ENCODE measurements at regions not wholly inside any gene's neighbourhood (a gene's known extent, or its start where the extent isn't known, plus 50 kb on each side); places are given as distances from the start of the nearest gene placed in this dataset.

- H3K4me3 ChIP-seq (ENCODE audit: low read length) = no peak overlapping the region
- no peak for DNase-seq (ENCODE audit: low read depth, low spot score)
- H3K27ac ChIP-seq (ENCODE audit: low read length) = no peak overlapping the region
- no peaks in the 10 kb centered on the region for H3K9me3 ChIP-seq (ENCODE audit: control insufficient read depth, insufficient read depth, low read length)
- WGBS (ENCODE audit: insufficient coverage, insufficient read length) = no CpG with 5 or more reads among the region's 3 CpGs
- H3K36me3 ChIP-seq (ENCODE audit: control insufficient read depth, insufficient read depth, low read length) = no peaks in the 10 kb centered on the region
- no peaks in the 10 kb centered on the region for H3K27me3 ChIP-seq (ENCODE audit: control insufficient read depth, insufficient read depth, low read length)
- H3K4me1 ChIP-seq (ENCODE audit: control insufficient read depth, insufficient read depth, low read length) = peaks cover 1% of the 10 kb centered on the region; the same call in 1 of the 2 replicates
Observed at GRCh38 chr4:14176613-14177012, 549.1 kb upstream of the BOD1L1 start.

GRCh38 chr4:14177987-14178386 lies 550.5 kb upstream of the BOD1L1 start:
- Histone ChIP-seq H3K36me3 (ENCODE audit: control insufficient read depth, insufficient read depth, low read length) (no peaks in the 10 kb centered on the region), H3K27ac (ENCODE audit: low read length) (no peak overlapping the region), H3K4me3 (ENCODE audit: low read length) (no peak overlapping the region), H3K9me3 (ENCODE audit: control insufficient read depth, insufficient read depth, low read length) (no peaks in the 10 kb centered on the region), H3K4me1 (ENCODE audit: control insufficient read depth, insufficient read depth, low read length) (peaks cover 1% of the 10 kb centered on the region; the same call in 1 of the 2 replicates), H3K27me3 (ENCODE audit: control insufficient read depth, insufficient read depth, low read length) (no peaks in the 10 kb centered on the region)
- no CpG with 5 or more reads among the region's 3 CpGs for WGBS (ENCODE audit: insufficient coverage, insufficient read length)
- DNase-seq (ENCODE audit: low read depth, low spot score) = no peak

GRCh38 chr4:14178421-14178820 lies 550.9 kb upstream of the BOD1L1 start:
- no CpG with 5 or more reads among the region's 1 CpG for WGBS (ENCODE audit: insufficient coverage, insufficient read length)
- H3K4me3 ChIP-seq (ENCODE audit: low read length) = no peak overlapping the region
- H3K9me3 ChIP-seq (ENCODE audit: control insufficient read depth, insufficient read depth, low read length) = no peaks in the 10 kb centered on the region
- no peak overlapping the region for H3K27ac ChIP-seq (ENCODE audit: low read length)
- peaks cover 1% of the 10 kb centered on the region; the same call in 1 of the 2 replicates for H3K4me1 ChIP-seq (ENCODE audit: control insufficient read depth, insufficient read depth, low read length)
- no peaks in the 10 kb centered on the region for H3K27me3 ChIP-seq (ENCODE audit: control insufficient read depth, insufficient read depth, low read length)
- no peak for DNase-seq (ENCODE audit: low read depth, low spot score)
- H3K36me3 ChIP-seq (ENCODE audit: control insufficient read depth, insufficient read depth, low read length) = no peaks in the 10 kb centered on the region

GRCh38 chr4:14180166-14180565 lies 552.6 kb upstream of the BOD1L1 start:
- no CpG with 5 or more reads among the region's 2 CpGs for WGBS (ENCODE audit: insufficient coverage, insufficient read length)
- H3K27ac ChIP-seq (ENCODE audit: low read length) = no peak overlapping the region
- H3K27me3 ChIP-seq (ENCODE audit: control insufficient read depth, insufficient read depth, low read length) = no peaks in the 10 kb centered on the region
- no peak overlapping the region for H3K4me3 ChIP-seq (ENCODE audit: low read length)
- H3K4me1 ChIP-seq (ENCODE audit: control insufficient read depth, insufficient read depth, low read length) = peaks cover 3% of the 10 kb centered on the region; the same call in 1 of the 2 replicates
- DNase-seq (ENCODE audit: low read depth, low spot score) = no peak
- H3K36me3 ChIP-seq (ENCODE audit: control insufficient read depth, insufficient read depth, low read length) = no peaks in the 10 kb centered on the region
- H3K9me3 ChIP-seq (ENCODE audit: control insufficient read depth, insufficient read depth, low read length) = no peaks in the 10 kb centered on the region

GRCh38 chr4:14180983-14181601 lies 553.6 kb upstream of the BOD1L1 start:
- no peak for DNase-seq (ENCODE audit: low read depth, low spot score)
- Histone ChIP-seq H3K27me3 (ENCODE audit: control insufficient read depth, insufficient read depth, low read length) (no peaks in the 10 kb centered on the region), H3K4me1 (ENCODE audit: control insufficient read depth, insufficient read depth, low read length) (peaks cover 3% of the 10 kb centered on the region; the same call in 1 of the 2 replicates), H3K4me3 (ENCODE audit: low read length) (no peak overlapping the region), H3K36me3 (ENCODE audit: control insufficient read depth, insufficient read depth, low read length) (no peaks in the 10 kb centered on the region), H3K27ac (ENCODE audit: low read length) (no peak overlapping the region), H3K9me3 (ENCODE audit: control insufficient read depth, insufficient read depth, low read length) (no peaks in the 10 kb centered on the region)
- no CpG with 5 or more reads among the region's 6 CpGs for WGBS (ENCODE audit: insufficient coverage, insufficient read length)

GRCh38 chr4:14182148-14182547 lies 554.6 kb upstream of the BOD1L1 start:
- H3K9me3 ChIP-seq (ENCODE audit: control insufficient read depth, insufficient read depth, low read length) = no peaks in the 10 kb centered on the region
- H3K4me1 ChIP-seq (ENCODE audit: control insufficient read depth, insufficient read depth, low read length) = peaks cover 3% of the 10 kb centered on the region; the same call in 1 of the 2 replicates
- no peak overlapping the region for H3K27ac ChIP-seq (ENCODE audit: low read length)
- no peak for DNase-seq (ENCODE audit: low read depth, low spot score)
- H3K4me3 ChIP-seq (ENCODE audit: low read length) = no peak overlapping the region
- WGBS (ENCODE audit: insufficient coverage, insufficient read length) = no CpG with 5 or more reads among the region's 6 CpGs
- no peaks in the 10 kb centered on the region for H3K36me3 ChIP-seq (ENCODE audit: control insufficient read depth, insufficient read depth, low read length)
- H3K27me3 ChIP-seq (ENCODE audit: control insufficient read depth, insufficient read depth, low read length) = no peaks in the 10 kb centered on the region

- H3K36me3 ChIP-seq (ENCODE audit: control insufficient read depth, insufficient read depth, low read length) = no peaks in the 10 kb centered on the region
- H3K4me3 ChIP-seq (ENCODE audit: low read length) = no peak overlapping the region
- no peak overlapping the region for H3K27ac ChIP-seq (ENCODE audit: low read length)
- DNase-seq (ENCODE audit: low read depth, low spot score) = no peak
- no peaks in the 10 kb centered on the region for H3K9me3 ChIP-seq (ENCODE audit: control insufficient read depth, insufficient read depth, low read length)
- H3K4me1 ChIP-seq (ENCODE audit: control insufficient read depth, insufficient read depth, low read length) = 0 out of 2 replicates have a peak, but pooled peaks cover 2% of the 10 kb centered on the region
- H3K27me3 ChIP-seq (ENCODE audit: control insufficient read depth, insufficient read depth, low read length) = no peaks in the 10 kb centered on the region
- WGBS (ENCODE audit: insufficient coverage, insufficient read length) = no CpG with 5 or more reads among the region's 3 CpGs
Observed at GRCh38 chr4:14184265-14184664, 556.7 kb upstream of the BOD1L1 start.

- DNase-seq (ENCODE audit: low read depth, low spot score) = no peak
- H3K36me3 ChIP-seq (ENCODE audit: control insufficient read depth, insufficient read depth, low read length) = no peaks in the 10 kb centered on the region
- H3K4me1 ChIP-seq (ENCODE audit: control insufficient read depth, insufficient read depth, low read length) = 0 out of 2 replicates have a peak, but pooled peaks cover 2% of the 10 kb centered on the region
- H3K9me3 ChIP-seq (ENCODE audit: control insufficient read depth, insufficient read depth, low read length) = no peaks in the 10 kb centered on the region
- no peak overlapping the region for H3K4me3 ChIP-seq (ENCODE audit: low read length)
- no CpG with 5 or more reads among the region's 2 CpGs for WGBS (ENCODE audit: insufficient coverage, insufficient read length)
- no peak overlapping the region for H3K27ac ChIP-seq (ENCODE audit: low read length)
- no peaks in the 10 kb centered on the region for H3K27me3 ChIP-seq (ENCODE audit: control insufficient read depth, insufficient read depth, low read length)
Observed at GRCh38 chr4:14184767-14185166, 557.2 kb upstream of the BOD1L1 start.

- Histone ChIP-seq H3K36me3 (ENCODE audit: control insufficient read depth, insufficient read depth, low read length) (no peaks in the 10 kb centered on the region), H3K4me3 (ENCODE audit: low read length) (no peak overlapping the region), H3K27ac (ENCODE audit: low read length) (no peak overlapping the region), H3K4me1 (ENCODE audit: control insufficient read depth, insufficient read depth, low read length) (0 out of 2 replicates have a peak, but pooled peaks cover 2% of the 10 kb centered on the region), H3K27me3 (ENCODE audit: control insufficient read depth, insufficient read depth, low read length) (no peaks in the 10 kb centered on the region), H3K9me3 (ENCODE audit: control insufficient read depth, insufficient read depth, low read length) (no peaks in the 10 kb centered on the region)
- DNase-seq (ENCODE audit: low read depth, low spot score) = no peak
Observed at GRCh38 chr4:14188214-14188613, 560.7 kb upstream of the BOD1L1 start.

- no peak for DNase-seq (ENCODE audit: low read depth, low spot score)
- Histone ChIP-seq H3K36me3 (ENCODE audit: control insufficient read depth, insufficient read depth, low read length) (no peaks in the 10 kb centered on the region), H3K27ac (ENCODE audit: low read length) (no peak overlapping the region), H3K27me3 (ENCODE audit: control insufficient read depth, insufficient read depth, low read length) (no peaks in the 10 kb centered on the region), H3K9me3 (ENCODE audit: control insufficient read depth, insufficient read depth, low read length) (no peaks in the 10 kb centered on the region), H3K4me1 (ENCODE audit: control insufficient read depth, insufficient read depth, low read length) (no peaks in the 10 kb centered on the region), H3K4me3 (ENCODE audit: low read length) (no peak overlapping the region)
- WGBS (ENCODE audit: insufficient coverage, insufficient read length) = no CpG with 5 or more reads among the region's 1 CpG
Observed at GRCh38 chr4:14193601-14194000, 566.1 kb upstream of the BOD1L1 start.

- no peaks in the 10 kb centered on the region for H3K4me1 ChIP-seq (ENCODE audit: control insufficient read depth, insufficient read depth, low read length)
- no peaks in the 10 kb centered on the region for H3K9me3 ChIP-seq (ENCODE audit: control insufficient read depth, insufficient read depth, low read length)
- no peaks in the 10 kb centered on the region for H3K27me3 ChIP-seq (ENCODE audit: control insufficient read depth, insufficient read depth, low read length)
- H3K4me3 ChIP-seq (ENCODE audit: low read length) = no peak overlapping the region
- 100% methylated on average over 1 of the region's 7 CpGs for WGBS (ENCODE audit: insufficient coverage, insufficient read length)
- no peaks in the 10 kb centered on the region for H3K36me3 ChIP-seq (ENCODE audit: control insufficient read depth, insufficient read depth, low read length)
- DNase-seq (ENCODE audit: low read depth, low spot score) = peak; percentile 37
- no peak overlapping the region for H3K27ac ChIP-seq (ENCODE audit: low read length)
Observed at GRCh38 chr4:14196131-14196530, 568.6 kb upstream of the BOD1L1 start.

Data from iPS DF 6.9 (cell line).